ENCODE measurements at regions not wholly inside any gene's neighbourhood (a gene's known extent, or its start where the extent isn't known, plus 50 kb on each side); places are given as distances from the start of the nearest gene placed in this dataset.

- TF ChIP-seq KLF13 (CRISPR knock-in tag; IDR thresholded peaks at IDR 0.05) = no peak
- no peak for TF ChIP-seq MYC (CRISPR knock-in tag; IDR thresholded peaks at IDR 0.05; ENCODE audit: borderline replicate concordance)
Measured at GRCh38 chr4:23733476-23733875, 156.4 kb downstream of the PPARGC1A start.

Data from HepG2 (cell line).